Head of caudate nucleus (tissue), 42 donors: ENCODE measurements at regions not wholly inside any gene's neighbourhood (a gene's known extent, or its start where the extent isn't known, plus 50 kb on each side); places are given as distances from the start of the nearest gene placed in this dataset.

Source experiments
- DNase-seq, 42 donors: peaks; one replicate each; pipeline versions ENCODE4 v3.0.0 to v3.0.0-alpha.2; 2020 to 2021; ENCODE audit warnings: mixed read lengths in 7 of 42
- intact Hi-C: fragments of 100-400 bp; cut with DNase I; formaldehyde crosslinking; loops from one replicate; pipeline ENCODE4 v1.15.0; 2022

- DNase-seq = peak in 1 of 42 donors; percentile 8
- intact Hi-C loops = no loop called here
Measured at GRCh38 chr3:127115691-127116351, 77.1 kb upstream of the PRR23E start.

DNA sequence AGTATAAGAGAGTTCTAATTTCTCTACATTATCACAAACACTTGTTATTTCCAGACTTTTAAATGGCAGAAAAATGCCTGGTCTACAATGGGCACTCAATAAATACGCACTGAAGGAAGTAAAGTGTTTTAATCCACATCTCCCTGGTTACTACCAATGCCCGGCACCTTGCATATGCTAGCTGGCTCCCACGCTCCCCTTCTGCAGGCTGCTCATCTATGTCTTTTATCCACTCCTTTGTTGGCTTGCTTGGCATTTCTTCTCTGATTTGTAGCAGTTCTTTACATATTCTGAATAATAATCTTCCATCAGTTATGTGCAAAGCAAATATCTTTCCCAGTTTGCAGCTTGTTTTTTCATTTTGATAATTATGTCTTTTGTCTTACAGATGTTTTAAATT lies 74.6 kb upstream of the PRR23E start:
- intact Hi-C loops = no loop called here

GRCh38 chr3:127119693-127120464 lies 73.1 kb upstream of the PRR23E start:
- DNase-seq = peak in 1 of 42 donors; percentile 7
- intact Hi-C loops = no loop called here

More for the DNA sequence above, 74.6 kb upstream of the PRR23E start:
- DNase-seq = no peak

- no peak for DNase-seq
- intact Hi-C loops = no loop called here
Measured at GRCh38 chr3:127120851-127121647, 71.9 kb upstream of the PRR23E start.

- intact Hi-C loops = no loop called here
Measured at GRCh38 chr3:127121885-127122284, 71.0 kb upstream of the PRR23E start.

GRCh38 chr3:127123533-127123932 lies 69.4 kb upstream of the PRR23E start:
- intact Hi-C loops = no loop called here
- no peak for DNase-seq

More at GRCh38 chr3:127121885-127122284, 71.0 kb upstream of the PRR23E start:
- DNase-seq = no peak

- no peak for DNase-seq
- intact Hi-C loops = no loop called here
Measured at GRCh38 chr3:127124120-127124519, 68.8 kb upstream of the PRR23E start.

GRCh38 chr3:127131424-127132170 lies 61.3 kb upstream of the PRR23E start:
- DNase-seq = no peak
- intact Hi-C loops = no loop called here

- intact Hi-C loops = no loop called here
- DNase-seq = no peak
Measured at GRCh38 chr3:127132876-127133275, 60.1 kb upstream of the PRR23E start.

GRCh38 chr3:127133971-127134370 lies 59.0 kb upstream of the PRR23E start:
- intact Hi-C loops = no loop called here

DNA sequence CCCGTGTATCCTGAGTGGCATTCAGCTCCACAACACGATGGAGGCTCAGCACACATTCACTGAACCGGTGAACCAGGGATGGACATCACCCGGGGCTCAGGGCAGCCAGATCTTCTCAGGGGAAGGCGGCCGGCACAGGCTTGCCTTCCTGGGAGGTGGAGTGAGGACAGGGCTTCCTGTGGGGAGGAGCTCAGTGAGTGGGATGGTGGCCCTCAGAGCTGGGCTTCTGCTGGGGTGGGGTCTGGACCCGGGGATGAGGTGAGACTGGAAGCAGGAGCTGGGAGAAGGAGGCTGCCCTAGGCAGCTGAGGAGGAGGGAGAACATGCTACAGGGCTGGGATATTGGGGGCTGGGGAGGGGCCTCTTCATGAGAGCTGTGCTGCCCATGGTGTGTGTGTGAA lies 58.5 kb upstream of the PRR23E start:
- DNase-seq = no peak
- intact Hi-C loops = no loop called here

More at GRCh38 chr3:127133971-127134370, 59.0 kb upstream of the PRR23E start:
- DNase-seq = no peak

GRCh38 chr3:127134887-127135240 lies 58.1 kb upstream of the PRR23E start:
- intact Hi-C loops = no loop called here
- DNase-seq = no peak

GRCh38 chr3:127135241-127136023 lies 57.5 kb upstream of the PRR23E start:
- intact Hi-C loops = no loop called here

GRCh38 chr3:127136024-127136600 lies 56.8 kb upstream of the PRR23E start:
- intact Hi-C loops = no loop called here
- DNase-seq = no peak

More at GRCh38 chr3:127135241-127136023, 57.5 kb upstream of the PRR23E start:
- peak; percentile 16 to 88 (median 70) for DNase-seq

- DNase-seq = no peak
- intact Hi-C loops = no loop called here
Measured at GRCh38 chr3:127136706-127137105, 56.2 kb upstream of the PRR23E start.

GRCh38 chr3:127137113-127137512 lies 55.8 kb upstream of the PRR23E start:
- intact Hi-C loops = no loop called here

GRCh38 chr3:127137757-127138536 lies 55.0 kb upstream of the PRR23E start:
- intact Hi-C loops = no loop called here
- no peak for DNase-seq

More at GRCh38 chr3:127137113-127137512, 55.8 kb upstream of the PRR23E start:
- no peak for DNase-seq
